NCI-H2081 (cell line): ENCODE measurements at regions not wholly inside any gene's neighbourhood (a gene's known extent, or its start where the extent isn't known, plus 50 kb on each side); places are given as distances from the start of the nearest gene placed in this dataset.
"Not testable (repeated sequence)": the region's sequence is repeated elsewhere in the genome, so short reads cannot be mapped to it uniquely, and the experiment has no call there.

Experiments
- DNase-seq, 2 experiments: peaks; one replicate each; lab custom pipeline; 2025; lab: John Stamatoyannopoulos, UW

DNA sequence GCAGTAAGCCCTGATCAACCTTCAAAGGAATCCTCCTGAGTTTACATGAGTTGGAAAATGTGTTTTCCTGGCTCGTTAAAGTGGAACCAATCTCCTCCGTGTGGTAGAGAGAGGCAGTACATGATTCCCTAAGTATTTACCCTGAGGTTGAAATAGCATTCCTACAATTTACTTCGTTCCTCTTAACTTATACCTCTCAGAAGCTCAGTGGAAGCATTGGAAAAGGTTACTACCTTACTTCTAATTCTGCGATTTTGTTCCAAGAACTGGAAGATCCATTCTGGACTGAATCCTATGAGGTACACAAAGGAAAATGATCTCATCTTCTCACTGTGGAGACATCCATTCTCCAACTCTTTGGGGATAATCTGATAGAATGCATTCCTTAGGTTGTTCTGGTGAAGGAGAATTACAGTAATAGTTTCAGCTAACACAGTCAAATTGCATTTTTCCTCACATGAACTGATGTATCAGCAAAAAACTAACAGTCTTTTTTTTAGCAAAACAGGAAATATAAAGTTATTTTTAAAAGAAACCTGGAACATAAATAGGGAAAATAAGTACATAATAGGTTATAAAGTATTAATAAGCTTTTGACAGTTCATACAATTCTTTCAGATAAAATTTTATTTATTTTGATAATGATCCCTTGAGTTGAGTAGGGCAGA, 475.6 kb downstream of the PDZRN4 start:
- peak; percentile 26 to 55 for DNase-seq

GRCh38 chr12:41661141-41661765, 473.1 kb downstream of the PDZRN4 start:
- DNase-seq, result no peak

- DNase-seq, result no peak
Observed at GRCh38 chr12:41656454-41656853, 468.3 kb downstream of the PDZRN4 start.

GRCh38 chr12:41653386-41654326, 465.5 kb downstream of the PDZRN4 start:
- DNase-seq, result no peak

DNA sequence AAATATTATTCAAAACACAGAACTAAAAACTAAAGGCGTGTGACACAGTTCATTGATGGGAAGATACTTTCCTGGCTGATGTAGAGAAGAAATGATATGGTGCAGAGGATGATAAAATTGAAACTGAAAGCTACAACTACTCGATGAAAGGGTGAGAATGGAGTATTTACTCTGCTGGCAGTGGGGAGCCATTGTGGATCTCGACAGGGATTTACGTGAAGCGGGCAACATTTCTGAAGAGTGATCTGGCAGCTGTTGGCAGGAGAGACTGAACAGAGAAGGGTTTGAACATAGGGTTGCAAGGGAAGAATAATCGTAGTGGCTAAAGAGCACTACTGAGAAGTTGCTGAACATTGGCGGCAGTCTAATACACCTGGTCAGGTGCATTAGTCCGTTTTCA, 464.9 kb downstream of the PDZRN4 start:
- DNase-seq, result no peak

GRCh38 chr12:41645624-41646023, 457.5 kb downstream of the PDZRN4 start:
- no peak for DNase-seq

GRCh38 chr12:41642808-41643207, 454.7 kb downstream of the PDZRN4 start:
- DNase-seq, result not testable (repeated sequence)

GRCh38 chr12:41636653-41637052, 448.5 kb downstream of the PDZRN4 start:
- no peak for DNase-seq

DNA sequence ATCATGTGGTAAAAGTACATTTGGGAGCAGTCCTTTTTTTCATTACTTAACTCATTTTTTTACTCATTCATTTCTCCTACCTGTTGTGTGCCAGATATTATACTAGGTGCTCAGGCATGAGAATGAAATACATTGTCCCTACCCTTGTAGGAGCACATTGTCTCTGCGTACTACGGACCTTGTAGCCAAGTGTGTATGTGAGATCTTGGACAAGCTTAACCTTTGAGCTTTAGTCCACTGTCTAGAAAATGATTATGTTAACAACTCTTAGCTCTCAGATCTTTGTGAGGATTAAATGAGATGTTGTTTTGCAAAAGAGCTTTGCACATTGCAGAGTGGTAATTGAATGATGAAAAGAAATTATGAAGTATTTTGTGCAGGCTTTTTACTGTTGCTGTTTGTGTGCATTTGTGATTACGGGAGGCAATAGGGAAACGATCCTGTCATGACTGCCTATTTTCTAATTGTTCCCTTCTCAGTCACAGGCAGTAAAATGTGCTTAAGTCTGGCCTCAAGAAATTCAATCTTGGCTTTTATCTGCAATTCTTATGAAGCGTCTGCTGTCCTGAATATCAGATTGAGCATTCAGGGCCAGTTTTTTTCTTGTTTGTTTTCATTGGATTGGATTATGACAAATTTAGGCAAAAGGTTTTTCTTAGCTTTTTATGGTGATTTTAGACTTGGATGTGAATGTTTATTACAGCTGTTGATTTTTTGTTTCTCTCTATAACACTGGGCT, 447.7 kb downstream of the PDZRN4 start:
- no peak for DNase-seq

GRCh38 chr12:41634091-41634490, 446.0 kb downstream of the PDZRN4 start:
- no peak for DNase-seq

DNA sequence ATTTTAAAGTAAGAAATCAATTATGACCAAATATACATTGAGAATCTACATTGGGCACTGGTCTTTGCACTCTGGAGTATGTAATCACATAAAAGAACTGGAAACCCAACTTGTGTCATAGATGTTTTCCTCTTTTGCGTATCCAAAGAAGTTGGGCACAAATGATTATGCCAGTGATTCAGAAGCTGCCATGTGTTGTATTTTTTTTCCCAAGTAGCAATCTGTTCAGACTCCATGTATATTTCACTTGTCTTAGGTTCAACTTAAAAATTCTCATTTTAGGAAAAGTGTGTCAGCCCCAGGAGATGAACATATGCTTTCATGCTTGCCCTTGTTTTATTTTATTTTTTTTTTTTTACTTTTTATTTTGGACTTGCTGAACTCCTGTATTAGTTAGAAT, 441.5 kb downstream of the PDZRN4 start:
- DNase-seq, result no peak

DNA sequence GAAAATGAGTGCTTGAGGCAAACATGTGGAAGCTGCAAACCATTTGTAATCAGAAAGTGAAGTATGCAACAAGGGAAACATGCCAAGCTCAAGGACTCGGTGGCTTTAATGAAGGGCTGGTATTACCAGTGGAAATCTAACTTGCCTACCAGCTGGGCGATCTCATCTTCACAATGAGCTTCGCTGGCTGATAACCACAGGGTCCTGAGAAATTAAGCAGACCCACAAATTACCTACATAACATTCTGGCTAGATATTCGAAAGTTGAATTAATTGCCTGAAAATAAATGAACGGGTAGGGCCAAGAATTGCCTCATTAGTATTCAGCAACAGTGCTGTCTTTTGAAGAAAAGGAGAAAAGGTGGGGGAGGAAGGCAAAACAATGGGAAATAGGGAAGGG, 439.4 kb downstream of the PDZRN4 start:
- DNase-seq, result no peak

GRCh38 chr12:41624571-41624970, 436.5 kb downstream of the PDZRN4 start:
- DNase-seq, result no peak
